GM12872 (cell line): ENCODE measurements at regions not wholly inside any gene's neighbourhood (a gene's known extent, or its start where the extent isn't known, plus 50 kb on each side); places are given as distances from the start of the nearest gene placed in this dataset.

Source experiments
- TF ChIP-seq, protein P1 (sequence below): IDR thresholded peaks from 3 replicates; pipeline ENCODE4 v1.5.1; 2011; ENCODE audit warnings: low read depth, mild to moderate bottlenecking, low read length, moderate library complexity; ENCODE audit not compliant: insufficient read depth

- TF ChIP-seq, protein P1, sequence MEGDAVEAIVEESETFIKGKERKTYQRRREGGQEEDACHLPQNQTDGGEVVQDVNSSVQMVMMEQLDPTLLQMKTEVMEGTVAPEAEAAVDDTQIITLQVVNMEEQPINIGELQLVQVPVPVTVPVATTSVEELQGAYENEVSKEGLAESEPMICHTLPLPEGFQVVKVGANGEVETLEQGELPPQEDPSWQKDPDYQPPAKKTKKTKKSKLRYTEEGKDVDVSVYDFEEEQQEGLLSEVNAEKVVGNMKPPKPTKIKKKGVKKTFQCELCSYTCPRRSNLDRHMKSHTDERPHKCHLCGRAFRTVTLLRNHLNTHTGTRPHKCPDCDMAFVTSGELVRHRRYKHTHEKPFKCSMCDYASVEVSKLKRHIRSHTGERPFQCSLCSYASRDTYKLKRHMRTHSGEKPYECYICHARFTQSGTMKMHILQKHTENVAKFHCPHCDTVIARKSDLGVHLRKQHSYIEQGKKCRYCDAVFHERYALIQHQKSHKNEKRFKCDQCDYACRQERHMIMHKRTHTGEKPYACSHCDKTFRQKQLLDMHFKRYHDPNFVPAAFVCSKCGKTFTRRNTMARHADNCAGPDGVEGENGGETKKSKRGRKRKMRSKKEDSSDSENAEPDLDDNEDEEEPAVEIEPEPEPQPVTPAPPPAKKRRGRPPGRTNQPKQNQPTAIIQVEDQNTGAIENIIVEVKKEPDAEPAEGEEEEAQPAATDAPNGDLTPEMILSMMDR: no peak
Observed at GRCh38 chr9:79889369-79889768, 317.6 kb downstream of the TLE4 start.

GRCh38 chr9:79885093-79885857 lies 313.5 kb downstream of the TLE4 start:
- TF ChIP-seq, protein P1: no peak

DNA sequence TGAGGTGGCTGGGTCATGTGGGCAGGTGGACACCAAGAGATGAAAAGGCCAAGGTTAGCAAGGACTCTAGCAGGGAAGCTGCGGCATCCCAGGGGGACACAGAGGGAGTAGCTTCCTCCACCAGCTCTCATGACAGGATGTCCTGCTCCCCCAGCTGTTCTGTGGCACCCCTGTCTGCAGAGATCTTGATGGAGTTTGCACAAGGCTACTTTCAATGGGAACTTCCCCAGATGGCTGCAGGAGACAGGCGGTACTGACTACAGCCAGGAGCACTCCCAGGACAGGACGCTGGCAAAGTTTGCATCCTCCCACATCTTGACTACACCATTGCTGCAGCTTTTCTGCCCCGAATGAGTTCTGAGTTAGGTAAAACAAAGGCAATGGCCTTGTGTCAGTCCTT lies 312.8 kb downstream of the TLE4 start:
- TF ChIP-seq, protein P1: no peak

DNA sequence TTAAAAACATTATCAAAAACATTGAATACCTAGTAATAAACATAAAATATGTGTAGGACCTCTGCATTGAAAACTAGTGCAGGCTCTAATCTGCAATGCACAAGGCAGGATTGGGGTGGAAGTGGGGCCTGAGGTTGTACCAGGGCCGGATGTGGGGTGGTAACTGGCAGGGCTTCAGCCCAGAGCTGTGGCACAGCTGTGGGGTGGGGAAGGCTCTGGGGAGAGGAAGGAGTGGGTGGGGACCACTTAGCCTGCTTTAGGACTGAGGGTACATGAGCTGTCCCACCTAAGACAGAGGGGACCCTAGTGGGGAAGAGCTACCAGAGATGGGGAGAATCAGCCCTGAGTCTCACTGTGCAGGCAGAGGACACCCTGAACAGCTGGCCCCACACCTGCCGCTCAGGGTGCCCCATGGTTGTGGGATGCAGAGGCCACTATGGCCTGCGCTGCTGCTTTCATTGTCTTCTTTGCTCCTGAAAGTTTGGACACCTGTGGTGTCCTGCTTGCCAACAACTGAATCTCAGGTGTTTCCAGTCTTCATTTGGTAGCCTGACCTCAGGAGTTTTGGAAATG lies 311.4 kb downstream of the TLE4 start:
- TF ChIP-seq, protein P1: no peak

DNA sequence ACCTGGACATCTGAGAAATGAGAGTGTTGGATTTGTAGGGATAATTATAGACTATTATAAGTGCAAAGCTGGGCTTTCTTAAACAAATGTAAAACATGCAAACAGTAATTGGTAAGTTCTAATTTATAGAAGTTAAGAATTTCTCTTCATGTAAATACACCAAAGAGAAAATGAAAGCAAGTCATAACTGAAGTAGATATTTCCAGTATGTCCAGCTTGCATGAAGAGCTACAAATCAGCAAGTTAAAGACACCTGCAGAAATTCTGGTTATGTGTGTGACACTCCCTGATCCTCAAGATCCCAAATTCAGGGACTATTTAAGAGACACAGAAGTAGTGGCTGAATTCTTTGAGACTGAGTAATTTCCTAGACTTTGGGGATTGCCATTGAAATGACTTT lies 308.9 kb downstream of the TLE4 start:
- TF ChIP-seq, protein P1: no peak

DNA sequence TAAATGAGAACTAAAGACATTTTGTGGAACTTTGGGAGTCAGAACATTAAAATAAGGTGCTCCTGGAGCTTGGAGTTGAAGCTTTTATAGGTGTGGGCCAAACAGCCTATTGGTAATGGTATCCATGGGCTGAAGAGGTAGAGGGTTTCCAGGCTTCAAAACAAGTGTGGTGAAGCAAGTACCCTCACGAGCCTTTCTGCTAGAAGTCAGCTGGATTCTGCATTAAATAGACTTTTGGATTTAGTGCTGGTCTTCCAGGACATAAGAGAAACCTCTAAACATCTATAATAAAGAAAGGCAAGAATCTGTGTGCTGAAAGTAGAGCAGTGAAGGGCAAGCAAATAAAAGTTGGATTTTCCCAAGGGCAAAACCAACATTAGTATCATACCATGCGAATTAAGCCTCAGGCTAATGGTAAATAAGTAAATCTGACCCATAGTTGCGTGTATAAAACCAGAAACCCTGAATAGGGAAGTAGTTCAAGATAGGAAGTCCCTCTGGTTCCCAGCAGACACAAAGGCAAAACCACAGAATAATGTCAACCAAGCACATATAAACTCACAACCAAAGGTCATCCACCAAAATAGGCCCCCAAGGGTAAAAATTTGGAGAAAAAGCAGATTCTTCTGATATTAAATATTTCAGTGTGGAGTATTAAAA lies 306.3 kb downstream of the TLE4 start:
- TF ChIP-seq, protein P1: no peak

GRCh38 chr9:79868567-79869189 lies 296.9 kb downstream of the TLE4 start:
- TF ChIP-seq, protein P1: no peak
